Upper lobe of left lung (tissue), 6 donors: ENCODE measurements at regions not wholly inside any gene's neighbourhood (a gene's known extent, or its start where the extent isn't known, plus 50 kb on each side); places are given as distances from the start of the nearest gene placed in this dataset.
A peak's percentile ranks its signal among the peaks of the same experiment; 100 is the strongest.

ENCODE experiments used
- ATAC-seq, 2 donors: fragments of 200-7000 bp; cut with Tn5 transposase; one replicate each; pipeline ENCODE4 v1.9.1; 2022; ENCODE audit warnings: mild to moderate bottlenecking in 2 of 2, moderate library complexity in 2 of 2; ENCODE audit not compliant: low FRiP score in 2 of 2
- DNase-seq, 2 donors: peaks; one replicate each; pipeline ENCODE4 v3.0.0-alpha.2; 2019 to 2020
- H3K27ac ChIP-seq, 4 donors: fragments of 200-600 bp; sonication (generic); one replicate each; pipeline ENCODE4 v1.5.1; 2016 to 2019
- H3K27me3 ChIP-seq, 4 donors: fragments of 200-600 bp; sonication (generic); one replicate each; pipeline ENCODE4 v1.5.1; 2017 to 2019
- H3K36me3 ChIP-seq, 4 donors: fragments of 200-600 bp; sonication (generic); one replicate each; pipeline ENCODE4 v1.5.1; 2016 to 2019
- H3K4me1 ChIP-seq, 4 donors: fragments of 200-600 bp; sonication (generic); one replicate each; pipeline ENCODE4 v1.5.1; 2018 to 2019
- H3K4me3 ChIP-seq, 4 donors: fragments of 200-600 bp; sonication (generic); one replicate each; pipeline ENCODE4 v1.5.1; 2017 to 2019; ENCODE audit warnings: mild to moderate bottlenecking in 2 of 4, moderate library complexity in 1 of 4
- H3K9me3 ChIP-seq, 4 donors: fragments of 200-600 bp; sonication (generic); one replicate each; pipeline ENCODE4 v1.5.1; 2018 to 2019
- CTCF ChIP-seq, 6 experiments: fragments of 450-650 bp in 4 of 6; fragments of 200-600 bp in 2 of 6; sonication (generic) in 2 of 6; IDR thresholded peaks; one replicate each; pipeline ENCODE4 v1.5.1; 2016 to 2019; ENCODE audit warnings: antibody characterized with exemption in 6 of 6
- EP300 ChIP-seq, 4 donors: sonication (generic); formaldehyde crosslinking; IDR thresholded peaks; one replicate each; pipeline ENCODE4 v1.5.1; 2017; ENCODE audit warnings: antibody characterized with exemption in 4 of 4, control low read depth in 2 of 4
- POLR2A ChIP-seq, 4 donors: fragments of 450-650 bp; IDR thresholded peaks; one replicate each; pipeline ENCODE4 v1.5.1; 2016 to 2017; ENCODE audit warnings: antibody characterized with exemption in 4 of 4, mild to moderate bottlenecking in 2 of 4
- POLR2AphosphoS5 ChIP-seq, 2 donors: sonication (generic); formaldehyde crosslinking; IDR thresholded peaks; one replicate each; pipeline ENCODE4 v1.5.1; 2017; ENCODE audit warnings: antibody characterized with exemption in 2 of 2
- WGBS, 2 donors: methylation state at CpG; one replicate each; pipeline ENCODE4 v1.1.5; 2017 to 2018; 5-methylcytosine and 5-hydroxymethylcytosine counted together
- donor health status: DM: no; HTN: no; CAD: no; lungs with moderate emphysema.
- donor health status: DM: no; HTN: yes; CAD: no; lungs with severe emphysema.

DNA sequence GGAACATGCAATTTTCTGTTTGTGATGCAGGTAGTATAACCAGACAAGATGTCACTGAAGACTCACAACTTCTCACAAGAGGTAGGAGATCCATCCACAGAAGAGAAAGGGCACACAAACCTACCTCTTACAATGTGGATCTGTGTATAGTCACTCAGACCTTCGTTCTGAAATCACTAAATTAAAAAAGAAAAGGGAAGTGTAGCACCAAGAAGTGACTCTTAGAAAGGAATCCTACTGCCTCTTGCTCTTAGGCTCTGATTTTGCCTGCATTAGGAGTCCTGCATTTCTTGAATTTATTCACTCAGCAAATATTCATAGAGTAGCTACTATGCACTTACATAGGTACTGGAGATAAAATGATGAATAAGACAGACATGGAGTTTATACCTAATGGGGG lies 347.6 kb downstream of the BMP4 start:
- no peaks in the 10 kb centered on the region for H3K27me3 ChIP-seq
- no peaks in the 10 kb centered on the region for H3K4me1 ChIP-seq
- no peaks in the 10 kb centered on the region for H3K9me3 ChIP-seq
- no peak for DNase-seq
- WGBS, 2 donors: 55 to 73% methylated on average over 1 of the region's 1 CpG
- H3K27ac ChIP-seq: no peak overlapping the region
- no peak overlapping the region for H3K4me3 ChIP-seq
- H3K36me3 ChIP-seq: no peaks in the 10 kb centered on the region
- no peak for ATAC-seq
- TF ChIP-seq POLR2A (IDR thresholded peaks at IDR 0.05): no peak
- no peak for TF ChIP-seq CTCF (IDR thresholded peaks at IDR 0.05)
- no peak for TF ChIP-seq EP300 (IDR thresholded peaks at IDR 0.05)
- no peak for TF ChIP-seq POLR2AphosphoS5 (IDR thresholded peaks at IDR 0.05)

- Histone ChIP-seq H3K4me3 (no peak overlapping the region), H3K4me1 (no peaks in the 10 kb centered on the region), H3K27me3 (no peaks in the 10 kb centered on the region), H3K9me3 (no peaks in the 10 kb centered on the region), H3K27ac (no peak overlapping the region), H3K36me3 (no peaks in the 10 kb centered on the region)
- TF ChIP-seq POLR2AphosphoS5 (IDR thresholded peaks at IDR 0.05): no peak
- TF ChIP-seq EP300 (IDR thresholded peaks at IDR 0.05): no peak
- TF ChIP-seq CTCF (IDR thresholded peaks at IDR 0.05): no peak
- no peak for TF ChIP-seq POLR2A (IDR thresholded peaks at IDR 0.05)
- ATAC-seq: peak in 1 of 2 donors; percentile 56
- 82 to 89% methylated on average over 5 of the region's 5 CpGs for WGBS, 2 donors
- DNase-seq: no peak
These were observed 348.3 kb downstream of the BMP4 start for GRCh38 chr14:53608369-53608768.

DNA sequence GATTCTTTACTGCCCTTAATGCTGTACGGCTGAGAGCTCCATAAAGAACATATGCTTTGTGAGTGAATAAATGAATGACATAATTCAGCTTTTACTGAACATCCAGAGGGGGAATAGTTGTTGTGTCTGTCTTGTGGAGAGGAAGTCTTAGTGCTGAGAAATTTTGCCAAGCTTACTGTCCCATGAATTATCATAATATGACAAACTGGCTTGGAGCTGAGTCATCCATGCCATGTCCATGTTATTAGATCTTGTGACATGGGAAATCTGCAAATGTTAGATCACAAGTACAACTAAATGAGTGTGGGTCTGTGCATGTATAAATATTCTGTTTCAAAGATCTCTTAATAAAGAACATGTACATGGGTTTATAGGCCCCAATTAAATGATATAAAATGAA lies 350.4 kb downstream of the BMP4 start:
- no peak overlapping the region for H3K27ac ChIP-seq
- no peaks in the 10 kb centered on the region for H3K4me1 ChIP-seq
- no peaks in the 10 kb centered on the region for H3K27me3 ChIP-seq
- no peak overlapping the region for H3K4me3 ChIP-seq
- H3K36me3 ChIP-seq: no peaks in the 10 kb centered on the region
- 89 to 92% methylated on average over 1 of the region's 1 CpG for WGBS, 2 donors
- no peaks in the 10 kb centered on the region for H3K9me3 ChIP-seq
- no peak for TF ChIP-seq EP300 (IDR thresholded peaks at IDR 0.05)
- no peak for TF ChIP-seq POLR2AphosphoS5 (IDR thresholded peaks at IDR 0.05)
- TF ChIP-seq POLR2A (IDR thresholded peaks at IDR 0.05): no peak
- no peak for TF ChIP-seq CTCF (IDR thresholded peaks at IDR 0.05)
- no peak for ATAC-seq
- no peak for DNase-seq

DNA sequence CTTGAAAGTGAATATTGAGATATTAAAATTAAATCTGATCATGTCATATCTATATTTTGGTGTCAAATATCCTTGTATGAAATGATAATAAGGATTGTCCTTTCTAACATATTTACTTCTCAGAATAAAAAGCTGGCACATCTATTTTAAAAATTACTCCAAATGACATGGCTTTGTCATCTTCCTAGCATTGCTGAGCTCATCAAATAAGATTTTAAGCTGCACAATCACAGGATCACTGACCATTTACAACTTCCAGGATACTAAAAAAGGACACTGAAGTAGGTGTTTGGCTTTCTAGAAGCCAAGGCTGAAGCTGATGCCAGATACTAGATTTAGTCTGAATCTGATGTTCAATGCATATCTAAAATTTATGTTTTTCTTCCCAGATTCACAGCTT lies 351.1 kb downstream of the BMP4 start:
- Histone ChIP-seq H3K27me3 (no peaks in the 10 kb centered on the region), H3K9me3 (no peaks in the 10 kb centered on the region), H3K4me1 (no peaks in the 10 kb centered on the region), H3K27ac (no peak overlapping the region), H3K36me3 (no peaks in the 10 kb centered on the region), H3K4me3 (no peak overlapping the region)
- DNase-seq (no peak), ATAC-seq (no peak)
- no peak for TF ChIP-seq POLR2A (IDR thresholded peaks at IDR 0.05)
- no peak for TF ChIP-seq POLR2AphosphoS5 (IDR thresholded peaks at IDR 0.05)
- TF ChIP-seq EP300 (IDR thresholded peaks at IDR 0.05): no peak
- TF ChIP-seq CTCF (IDR thresholded peaks at IDR 0.05): no peak

DNA sequence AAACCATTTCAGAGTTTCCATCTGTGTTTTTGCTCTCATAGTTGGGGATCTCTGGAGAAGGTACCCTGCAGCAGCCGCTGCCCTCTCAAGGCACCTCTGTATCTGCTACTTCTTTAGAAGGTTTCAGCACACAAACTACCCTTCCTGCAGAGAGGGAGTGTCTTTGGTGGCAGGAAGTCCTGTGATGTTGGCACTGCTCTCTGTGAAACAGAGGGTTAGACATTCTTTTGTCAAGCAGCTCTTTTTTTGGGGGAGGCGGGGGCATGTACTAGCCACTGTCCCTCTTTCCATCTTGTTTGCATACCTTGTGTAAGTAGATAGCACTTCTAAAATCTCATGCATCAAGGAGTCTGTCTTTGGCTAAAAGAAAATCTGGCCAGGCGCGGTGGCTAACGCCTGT lies 352.6 kb downstream of the BMP4 start:
- H3K36me3 ChIP-seq: no peaks in the 10 kb centered on the region
- H3K9me3 ChIP-seq: no peaks in the 10 kb centered on the region
- ATAC-seq (no peak), DNase-seq (no peak)
- no peaks in the 10 kb centered on the region for H3K27me3 ChIP-seq
- no peaks in the 10 kb centered on the region for H3K4me1 ChIP-seq
- no peak for TF ChIP-seq POLR2AphosphoS5 (IDR thresholded peaks at IDR 0.05)
- no peak for TF ChIP-seq CTCF (IDR thresholded peaks at IDR 0.05)
- TF ChIP-seq POLR2A (IDR thresholded peaks at IDR 0.05): no peak
- TF ChIP-seq EP300 (IDR thresholded peaks at IDR 0.05): no peak
- WGBS, 2 donors: 96% methylated on average over 5 of the region's 5 CpGs
- no peak overlapping the region for H3K4me3 ChIP-seq
- H3K27ac ChIP-seq: no peak overlapping the region
